Sigmoid colon (tissue), 3 donors: ENCODE measurements at regions not wholly inside any gene's neighbourhood (a gene's known extent, or its start where the extent isn't known, plus 50 kb on each side); places are given as distances from the start of the nearest gene placed in this dataset.

Experiments
- CTCF ChIP-seq, 4 experiments: fragments of 450-650 bp in 3 of 4; fragments of 200-600 bp in 1 of 4; IDR thresholded peaks; one replicate each; pipeline ENCODE4 v1.5.1; 2016 to 2019; ENCODE audit warnings: antibody characterized with exemption in 4 of 4, mild to moderate bottlenecking in 3 of 4, moderate library complexity in 2 of 4
- POLR2A ChIP-seq, 2 donors: fragments of 450-650 bp; IDR thresholded peaks; one replicate each; pipeline ENCODE4 v1.6.1; 2016; ENCODE audit warnings: antibody characterized with exemption in 2 of 2, mild to moderate bottlenecking in 2 of 2, moderate library complexity in 2 of 2

GRCh38 chr4:62450740-62451139 is 1250.6 kb downstream of the ADGRL3 start:
- no peak for TF ChIP-seq POLR2A (IDR thresholded peaks at IDR 0.05)
- no peak for TF ChIP-seq CTCF (IDR thresholded peaks at IDR 0.05)
